Activated gamma-delta T cell treated with Interleukin-2 at 50 U/mL for 16 hours (primary cell): ENCODE measurements at regions not wholly inside any gene's neighbourhood (a gene's known extent, or its start where the extent isn't known, plus 50 kb on each side); places are given as distances from the start of the nearest gene placed in this dataset.

Source experiments
- DNase-seq: peaks from one replicate; pipeline ENCODE4 v3.0.0-alpha.2; 2020

- DNase-seq: no peak
These were observed 509.9 kb upstream of the TYRP1 start for GRCh38 chr9:12183321-12183720.

GRCh38 chr9:12185856-12186255 is 507.3 kb upstream of the TYRP1 start:
- no peak for DNase-seq

GRCh38 chr9:12191630-12192029 is 501.6 kb upstream of the TYRP1 start:
- no peak for DNase-seq

- no peak for DNase-seq
These were observed 498.5 kb upstream of the TYRP1 start for GRCh38 chr9:12194731-12195130.

- DNase-seq: no peak
These were observed 497.7 kb upstream of the TYRP1 start for GRCh38 chr9:12195456-12195855.

- no peak for DNase-seq
These were observed 488.7 kb upstream of the TYRP1 start for GRCh38 chr9:12204512-12204911.

- no peak for DNase-seq
These were observed 480.3 kb upstream of the TYRP1 start for GRCh38 chr9:12212860-12213259.

- DNase-seq: no peak
These were observed 471.7 kb upstream of the TYRP1 start for GRCh38 chr9:12221470-12221869.

GRCh38 chr9:12224449-12224848 is 468.7 kb upstream of the TYRP1 start:
- no peak for DNase-seq

GRCh38 chr9:12230708-12231107 is 462.5 kb upstream of the TYRP1 start:
- DNase-seq: no peak

GRCh38 chr9:12231832-12232231 is 461.4 kb upstream of the TYRP1 start:
- no peak for DNase-seq

- DNase-seq: no peak
These were observed 460.3 kb upstream of the TYRP1 start for GRCh38 chr9:12232836-12233235.

GRCh38 chr9:12253941-12254340 is 439.2 kb upstream of the TYRP1 start:
- no peak for DNase-seq

GRCh38 chr9:12266758-12267157 is 426.4 kb upstream of the TYRP1 start:
- DNase-seq: no peak

GRCh38 chr9:12271421-12271891 is 421.7 kb upstream of the TYRP1 start:
- no peak for DNase-seq

GRCh38 chr9:12272471-12273120 is 420.6 kb upstream of the TYRP1 start:
- DNase-seq: no peak

- DNase-seq: no peak
These were observed 418.6 kb upstream of the TYRP1 start for GRCh38 chr9:12274577-12274976.

GRCh38 chr9:12276505-12276904 is 416.7 kb upstream of the TYRP1 start:
- no peak for DNase-seq

GRCh38 chr9:12289711-12290110 is 403.5 kb upstream of the TYRP1 start:
- no peak for DNase-seq

- DNase-seq: no peak
These were observed 402.9 kb upstream of the TYRP1 start for GRCh38 chr9:12290166-12290869.

GRCh38 chr9:12305211-12305610 is 388.0 kb upstream of the TYRP1 start:
- no peak for DNase-seq

- no peak for DNase-seq
These were observed 378.6 kb upstream of the TYRP1 start for GRCh38 chr9:12314589-12314988.

- DNase-seq: no peak
These were observed 374.2 kb upstream of the TYRP1 start for GRCh38 chr9:12318732-12319685.

- no peak for DNase-seq
These were observed 363.6 kb upstream of the TYRP1 start for GRCh38 chr9:12329623-12329985.
